ENCODE measurements at regions not wholly inside any gene's neighbourhood (a gene's known extent, or its start where the extent isn't known, plus 50 kb on each side); places are given as distances from the start of the nearest gene placed in this dataset.
"Not testable (repeated sequence)": the region's sequence is repeated elsewhere in the genome, so short reads cannot be mapped to it uniquely, and the experiment has no call there.

GRCh38 chr20:30484009-30484748 is 773.3 kb upstream of the DEFB115 start:
- no peak for DNase-seq

GRCh38 chr20:30484749-30485070 is 772.8 kb upstream of the DEFB115 start:
- DNase-seq = no peak

DNA sequence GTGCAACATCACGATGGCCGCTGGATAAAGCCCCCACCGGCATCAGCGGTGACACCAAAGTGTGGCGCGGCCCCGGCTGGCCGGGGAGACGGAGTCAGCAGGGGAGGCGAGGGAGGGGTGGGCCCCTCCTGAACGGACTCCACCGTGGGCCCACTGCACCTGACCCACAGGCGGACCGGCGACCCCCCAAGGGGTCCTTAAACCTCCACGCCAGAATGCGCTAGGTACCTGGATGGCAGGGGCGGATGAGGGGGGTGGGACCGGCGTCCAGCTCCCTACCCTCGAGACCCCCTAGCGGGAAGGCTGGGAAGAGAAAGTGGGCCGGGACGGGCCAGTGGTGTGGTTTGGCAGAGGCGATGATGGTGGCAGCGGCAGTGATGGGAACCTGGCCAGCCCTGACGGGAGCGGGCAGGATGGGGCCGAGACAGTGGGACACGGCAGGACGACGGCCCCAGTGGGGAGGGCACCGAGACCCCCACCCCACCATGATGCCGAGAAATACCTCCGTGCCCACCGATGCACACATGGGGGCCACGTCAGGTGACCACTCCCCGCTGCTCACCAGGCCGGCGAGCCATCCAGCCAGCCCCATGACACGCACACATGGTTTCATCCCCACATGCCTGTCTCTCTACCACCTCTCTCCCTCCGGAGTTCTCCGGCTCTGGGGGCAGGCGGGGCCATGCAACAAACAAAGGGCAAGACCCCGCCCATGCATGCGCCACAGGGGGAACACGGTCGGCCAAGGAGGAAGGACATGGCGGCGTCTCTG is 771.9 kb upstream of the DEFB115 start:
- DNase-seq = no peak

GRCh38 chr20:30486103-30486478 is 771.4 kb upstream of the DEFB115 start:
- DNase-seq = no peak

GRCh38 chr20:30487461-30487860 is 770.0 kb upstream of the DEFB115 start:
- DNase-seq = not testable (repeated sequence)

DNA sequence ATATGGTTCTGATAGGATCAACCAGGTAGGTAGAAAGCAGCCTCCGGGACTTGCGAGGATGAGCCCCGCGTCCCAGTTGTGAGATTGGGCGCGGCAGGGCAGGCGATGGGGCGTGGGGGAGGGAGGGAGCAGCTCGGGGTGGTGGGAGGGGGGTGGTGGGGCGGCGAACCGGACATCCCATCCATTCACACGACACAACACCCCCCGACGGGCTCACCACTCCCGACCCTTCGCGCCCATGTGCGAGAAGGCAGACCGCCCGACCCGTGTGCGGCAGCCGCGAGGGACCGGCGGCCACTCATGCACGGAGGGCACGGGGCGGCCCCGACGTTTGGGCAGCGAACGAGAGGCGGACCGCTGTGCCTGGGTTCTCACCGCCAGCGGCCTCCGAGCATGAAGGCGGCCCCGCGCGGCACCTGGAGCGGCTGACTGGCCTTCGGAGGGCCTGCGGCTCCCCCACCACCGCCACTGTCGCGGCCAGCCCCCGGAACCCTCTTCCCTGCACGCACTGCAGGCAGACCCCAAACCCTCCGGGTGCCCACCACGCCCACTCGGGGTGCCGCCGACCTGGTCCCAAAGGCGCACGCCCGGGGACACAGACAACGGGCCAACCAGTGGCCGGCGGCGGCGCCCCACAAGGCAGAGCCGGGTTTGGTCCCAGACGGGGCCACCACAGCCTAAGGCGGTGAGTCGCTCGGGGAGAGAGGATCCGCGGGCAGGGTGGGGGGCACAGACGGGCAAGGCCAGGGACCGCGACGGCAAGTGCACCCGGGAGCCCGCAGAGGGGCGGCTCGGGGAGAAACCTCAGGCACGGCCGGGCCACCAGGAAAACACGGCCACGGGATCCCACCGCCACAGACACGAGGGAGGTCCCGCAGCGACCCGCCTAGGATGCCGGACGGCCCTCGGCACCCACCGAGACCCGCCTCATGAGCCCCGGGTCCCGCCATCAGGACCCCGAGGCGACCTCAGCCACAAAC is 769.2 kb upstream of the DEFB115 start:
- no peak for DNase-seq

DNA sequence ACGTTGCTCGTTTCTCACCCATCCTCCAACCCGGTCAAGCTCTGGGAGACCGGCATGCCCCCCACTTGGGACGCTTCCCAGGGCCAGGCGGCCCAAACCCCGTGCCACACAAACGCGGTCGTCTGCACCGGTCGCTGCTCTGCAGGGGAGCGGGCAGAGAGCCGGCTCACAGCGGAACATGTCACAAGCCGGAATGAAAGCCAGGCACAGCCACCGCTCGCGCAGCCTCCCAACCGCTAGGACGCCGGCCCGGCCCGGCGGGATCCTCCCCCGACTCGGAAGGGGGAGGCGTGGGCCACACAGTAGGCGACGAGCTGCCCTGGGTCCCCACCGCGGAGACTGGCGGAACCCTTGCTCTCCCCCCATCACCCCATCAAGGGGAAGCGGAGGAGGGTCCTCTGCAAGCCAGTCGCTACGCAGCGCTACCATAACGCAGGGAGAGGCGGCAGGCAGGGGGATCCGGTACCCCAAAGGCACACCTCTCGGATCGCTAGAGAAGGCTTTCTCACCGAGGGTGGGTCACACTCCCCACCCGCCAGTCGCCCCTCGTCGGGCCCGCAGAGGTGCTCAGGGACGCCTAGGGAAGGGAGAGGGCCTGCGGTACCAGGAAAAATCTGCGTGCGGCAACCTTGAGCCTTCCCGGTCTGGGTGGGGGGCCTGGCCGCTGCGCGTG is 768.4 kb upstream of the DEFB115 start:
- DNase-seq = peak; percentile 27

DNA sequence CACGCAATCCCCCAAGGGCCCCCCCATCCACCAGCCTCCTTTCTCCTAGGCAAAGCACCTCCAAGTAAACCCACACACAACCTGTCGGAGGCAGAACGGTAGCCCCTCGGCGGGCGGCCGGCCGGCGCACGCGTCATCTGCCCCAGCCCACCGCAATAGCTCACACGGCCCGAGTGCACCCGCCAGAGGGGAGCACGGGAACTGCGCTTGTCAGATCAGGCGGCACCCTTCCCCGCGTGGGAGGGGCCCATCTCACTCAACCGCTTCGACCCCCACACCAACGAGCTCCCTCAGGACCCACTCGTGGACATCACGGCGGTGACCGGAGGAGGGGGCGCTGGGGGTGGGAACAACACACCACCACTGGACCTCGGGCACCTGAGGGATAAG is 767.9 kb upstream of the DEFB115 start:
- DNase-seq = no peak

DNA sequence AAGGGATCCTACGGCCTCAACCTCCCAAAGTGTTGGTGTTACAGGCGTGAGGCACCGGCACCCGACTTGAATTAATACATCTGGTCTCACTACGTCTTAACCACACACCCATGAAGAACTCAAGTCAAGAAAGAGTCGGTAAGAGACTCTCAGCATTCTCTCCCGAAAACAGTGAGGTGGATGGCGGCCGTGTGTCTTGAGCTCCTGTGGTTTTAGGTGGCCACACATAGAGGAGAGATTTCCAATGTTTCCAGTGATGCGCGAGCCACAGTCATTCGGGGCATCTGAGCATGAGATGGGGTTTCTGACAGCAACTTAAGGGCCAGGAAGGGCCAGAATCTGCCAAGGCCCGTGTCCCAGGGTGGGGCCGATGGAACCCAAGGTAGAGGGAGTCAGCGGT is 766.4 kb upstream of the DEFB115 start:
- DNase-seq = no peak

DNA sequence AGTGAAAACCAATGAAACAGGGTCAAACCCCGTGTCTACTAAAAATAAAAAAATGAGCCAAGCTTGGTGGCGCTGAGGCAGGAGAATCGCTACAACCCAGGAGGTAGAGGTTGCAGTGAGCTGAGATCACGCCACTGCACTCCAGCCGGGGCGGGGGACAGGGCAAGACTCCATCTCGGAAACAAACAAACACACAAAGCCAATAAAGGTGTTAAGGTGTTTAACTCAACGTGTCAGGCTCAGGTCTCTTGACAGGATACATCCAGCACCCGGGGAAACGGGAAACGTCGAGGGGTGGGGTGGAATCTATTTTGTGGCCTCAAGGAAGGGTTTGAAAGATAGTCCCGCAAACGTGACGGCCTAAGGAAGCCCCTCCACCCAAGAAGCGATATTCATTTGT is 760.8 kb upstream of the DEFB115 start:
- DNase-seq = not testable (repeated sequence)

DNA sequence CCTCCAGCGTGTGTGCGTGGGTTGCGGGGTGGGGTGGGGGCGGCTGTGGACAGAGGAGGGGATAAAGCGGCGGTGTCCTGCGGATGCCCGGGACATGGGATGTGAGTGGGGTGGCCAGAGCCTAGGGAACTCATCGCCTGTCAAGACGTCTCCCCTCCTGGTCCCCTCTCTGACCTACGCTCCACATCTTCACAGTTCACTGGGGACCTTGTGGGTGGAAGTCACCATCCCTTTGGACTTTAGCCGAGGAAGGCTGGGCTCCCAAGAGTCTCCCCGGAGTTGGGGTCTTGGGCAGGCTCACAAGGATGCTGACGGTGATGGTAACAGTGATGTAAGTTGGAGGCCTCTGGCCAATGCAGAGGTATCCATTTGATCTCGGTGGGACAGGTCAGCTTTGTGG is 760.3 kb upstream of the DEFB115 start:
- DNase-seq = not testable (repeated sequence)

- DNase-seq = no peak
These were observed 758.3 kb upstream of the DEFB115 start for GRCh38 chr20:30499123-30499522.

- DNase-seq = not testable (repeated sequence)
These were observed 757.6 kb upstream of the DEFB115 start for GRCh38 chr20:30499716-30500446.

- DNase-seq = peak; percentile 83
These were observed 757.0 kb upstream of the DEFB115 start for GRCh38 chr20:30500447-30500820.

DNA sequence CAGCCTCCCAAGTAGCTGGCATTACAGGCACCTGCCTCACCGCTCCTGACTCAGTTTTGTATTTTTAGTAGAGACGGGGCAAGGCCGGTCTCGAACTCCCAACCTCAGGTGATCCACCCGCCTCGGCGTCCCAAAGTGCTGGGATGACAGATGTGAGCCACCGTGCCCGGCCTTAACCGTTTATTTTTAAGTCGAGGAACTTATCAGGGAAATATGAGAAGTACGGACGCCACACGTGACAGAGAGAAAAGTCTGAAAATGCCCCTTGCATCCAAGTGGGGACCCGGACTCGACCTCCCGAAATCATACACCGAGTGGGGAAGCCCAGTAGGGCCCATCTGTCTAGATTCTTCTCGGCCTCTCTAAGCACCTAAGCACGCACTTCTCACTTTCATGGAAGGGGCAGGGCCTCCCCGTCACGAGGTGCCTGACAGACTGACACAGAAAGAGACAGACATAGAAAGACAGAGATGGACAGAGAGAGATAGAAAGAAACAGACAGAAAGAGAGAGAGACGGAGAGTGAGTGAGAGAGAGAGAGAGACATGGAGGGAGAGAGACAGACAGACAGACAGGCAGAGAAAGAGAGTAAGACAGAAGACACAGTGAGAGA is 756.5 kb upstream of the DEFB115 start:
- no peak for DNase-seq

DNA sequence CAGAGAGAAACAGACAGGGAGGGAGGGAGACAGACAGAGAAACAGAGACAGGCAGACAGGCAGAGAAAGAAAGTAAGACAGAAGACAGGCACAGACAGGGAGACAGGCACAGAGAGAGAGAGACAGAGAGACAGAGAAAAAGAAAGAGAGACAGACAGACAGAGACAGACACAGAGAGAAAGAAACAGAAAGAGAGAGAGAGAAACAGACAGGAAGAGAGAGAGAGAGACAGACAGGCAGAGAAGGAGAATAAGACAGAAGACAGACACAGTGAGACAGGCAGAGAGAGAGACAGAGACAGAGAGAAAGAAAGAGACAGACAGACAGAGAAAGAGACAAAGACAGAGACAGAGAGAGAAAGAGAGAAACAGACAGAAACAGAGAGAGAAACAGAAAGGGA is 754.8 kb upstream of the DEFB115 start:
- DNase-seq = peak; percentile 5

GRCh38 chr20:30503204-30503603 is 754.3 kb upstream of the DEFB115 start:
- not testable (repeated sequence) for DNase-seq

DNA sequence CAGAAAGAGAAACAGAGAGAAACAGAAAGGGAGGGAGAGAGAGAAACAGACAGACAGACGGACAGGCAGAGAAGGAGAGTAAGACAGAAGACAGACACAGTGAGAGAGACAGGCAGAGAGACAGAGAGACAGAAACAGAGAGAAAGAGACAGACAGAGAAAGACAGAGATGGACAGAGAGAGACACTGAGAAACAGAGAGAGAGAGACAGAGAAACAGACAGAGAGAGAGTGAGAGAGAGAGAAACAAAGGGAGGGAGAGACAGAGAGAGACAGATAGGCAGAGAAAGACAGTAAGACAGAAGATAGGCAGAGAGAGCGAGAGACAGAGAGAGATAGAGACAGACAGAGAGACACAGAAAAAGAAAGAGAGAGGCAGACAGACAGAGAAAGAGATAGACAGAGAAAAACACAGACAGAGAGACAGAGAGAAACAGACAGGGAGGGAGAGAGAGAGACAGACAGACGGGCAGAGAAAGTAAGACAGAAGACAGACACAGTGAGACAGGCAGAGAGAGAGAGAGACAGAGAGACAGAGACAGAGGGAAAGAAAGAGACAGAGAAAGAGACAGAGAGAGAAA is 753.4 kb upstream of the DEFB115 start:
- DNase-seq = no peak

GRCh38 chr20:30505566-30505965 is 751.9 kb upstream of the DEFB115 start:
- no peak for DNase-seq

GRCh38 chr20:30506100-30506499 is 751.4 kb upstream of the DEFB115 start:
- DNase-seq = no peak

DNA sequence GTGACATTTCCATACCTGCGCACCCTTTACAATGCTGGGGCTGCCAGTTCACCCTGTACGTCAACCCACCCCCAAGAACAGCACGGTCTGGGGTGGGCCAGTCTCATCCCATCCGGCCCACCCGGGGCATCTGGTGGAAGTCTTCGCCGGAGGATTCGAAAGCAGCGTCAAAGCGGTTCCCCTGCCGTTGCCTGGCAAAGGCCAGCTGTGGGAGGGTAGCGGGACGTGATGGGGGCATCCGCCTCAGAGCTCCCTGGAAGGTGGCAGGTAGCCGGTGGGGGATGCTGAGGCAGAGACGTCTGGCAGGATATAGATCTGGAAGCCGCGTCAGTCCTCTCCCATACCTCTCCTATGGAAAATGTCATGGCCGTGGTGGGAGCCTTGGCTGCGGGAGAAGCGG is 749.1 kb upstream of the DEFB115 start:
- DNase-seq = not testable (repeated sequence)
